Raji (cell line): ENCODE measurements at regions not wholly inside any gene's neighbourhood (a gene's known extent, or its start where the extent isn't known, plus 50 kb on each side); places are given as distances from the start of the nearest gene placed in this dataset.

ENCODE experiments used
- POLR2A ChIP-seq: IDR thresholded peaks from 2 replicates; pipeline ENCODE4 v1.6.1; 2011; ENCODE audit warnings: low read depth, low read length, control low read depth; ENCODE audit not compliant: insufficient read depth

DNA sequence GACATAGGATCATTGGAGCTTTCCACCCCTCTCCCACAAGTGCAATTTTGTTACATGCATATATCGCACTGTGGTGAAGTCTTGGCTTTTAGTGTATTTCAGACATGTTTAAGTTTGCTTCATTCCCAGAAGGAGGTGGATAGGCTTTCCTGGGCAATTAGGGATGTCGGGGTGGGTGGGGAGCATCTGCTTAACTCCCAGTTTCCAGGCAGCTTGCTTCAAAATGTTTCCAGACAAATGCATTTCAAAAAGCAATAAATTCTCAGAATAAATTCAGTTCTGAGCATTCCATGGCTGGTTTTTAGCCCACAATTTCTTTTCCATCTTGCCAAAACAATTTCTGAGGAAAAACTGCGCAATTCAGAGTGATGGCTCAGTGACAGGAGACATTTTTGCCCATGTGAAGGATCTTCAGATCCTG lies 227.7 kb upstream of the ZPLD1 start:
- TF ChIP-seq POLR2A: no peak

- TF ChIP-seq POLR2A: no peak
These were observed 219.6 kb upstream of the ZPLD1 start for GRCh38 chr3:102215166-102215565.

- no peak for TF ChIP-seq POLR2A
These were observed 211.7 kb upstream of the ZPLD1 start for GRCh38 chr3:102223132-102223531.

DNA sequence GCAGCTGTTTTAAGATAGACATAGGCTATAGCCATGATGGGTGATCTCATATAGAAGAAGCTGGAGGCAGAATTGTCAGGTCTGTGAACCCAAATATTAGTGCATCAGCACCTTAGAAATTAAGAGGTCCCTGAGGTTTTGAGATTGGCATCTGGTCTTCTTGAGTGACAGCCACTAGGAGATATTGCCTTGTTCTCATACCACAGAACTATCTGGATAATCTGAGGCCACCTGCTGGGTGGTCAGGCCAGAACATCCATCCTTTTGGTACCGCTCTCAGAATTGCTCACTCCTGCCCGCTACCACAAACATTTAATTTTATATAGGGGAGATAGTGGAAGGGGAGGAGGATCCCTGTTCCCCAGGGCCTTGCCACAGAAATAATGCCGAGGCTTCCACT lies 210.6 kb upstream of the ZPLD1 start:
- TF ChIP-seq POLR2A: no peak

GRCh38 chr3:102225005-102225404 lies 209.8 kb upstream of the ZPLD1 start:
- TF ChIP-seq POLR2A: no peak

DNA sequence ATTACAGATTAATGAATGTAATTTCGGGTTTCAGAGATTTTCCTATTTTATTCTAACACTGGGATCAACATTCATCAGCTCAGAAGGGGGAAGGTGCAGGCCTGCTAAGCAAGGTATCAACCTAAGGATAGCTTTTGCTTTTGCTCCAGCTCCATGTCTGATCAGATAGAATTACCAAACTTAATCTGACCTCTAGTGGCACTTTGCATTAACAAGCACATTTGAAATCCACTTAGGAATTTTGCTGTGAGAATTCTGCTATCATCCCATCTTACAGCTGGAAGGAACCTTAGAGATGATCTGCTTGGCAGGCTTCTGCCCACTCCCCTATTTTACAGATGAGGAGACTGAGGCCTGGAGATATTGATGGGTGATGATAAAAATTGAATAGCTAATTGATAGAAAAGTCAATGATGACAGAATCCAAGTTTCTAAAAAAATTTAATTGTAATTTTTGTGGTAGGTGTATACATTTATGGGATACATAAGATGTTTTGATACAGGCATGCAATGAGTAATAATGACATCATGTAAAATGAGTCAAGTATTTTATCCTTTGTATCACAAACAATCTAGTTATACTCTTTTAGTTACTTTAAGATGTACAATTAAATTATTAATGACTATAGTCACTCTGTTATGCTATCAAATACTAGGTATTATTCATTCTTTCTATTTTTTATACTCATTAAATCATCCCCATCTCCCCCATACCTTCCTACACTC lies 209.2 kb upstream of the ZPLD1 start:
- no peak for TF ChIP-seq POLR2A

- TF ChIP-seq POLR2A: no peak
These were observed 208.4 kb upstream of the ZPLD1 start for GRCh38 chr3:102226463-102226862.

GRCh38 chr3:102229062-102229655 lies 205.7 kb upstream of the ZPLD1 start:
- TF ChIP-seq POLR2A: no peak

- TF ChIP-seq POLR2A: no peak
These were observed 204.8 kb upstream of the ZPLD1 start for GRCh38 chr3:102230057-102230456.

DNA sequence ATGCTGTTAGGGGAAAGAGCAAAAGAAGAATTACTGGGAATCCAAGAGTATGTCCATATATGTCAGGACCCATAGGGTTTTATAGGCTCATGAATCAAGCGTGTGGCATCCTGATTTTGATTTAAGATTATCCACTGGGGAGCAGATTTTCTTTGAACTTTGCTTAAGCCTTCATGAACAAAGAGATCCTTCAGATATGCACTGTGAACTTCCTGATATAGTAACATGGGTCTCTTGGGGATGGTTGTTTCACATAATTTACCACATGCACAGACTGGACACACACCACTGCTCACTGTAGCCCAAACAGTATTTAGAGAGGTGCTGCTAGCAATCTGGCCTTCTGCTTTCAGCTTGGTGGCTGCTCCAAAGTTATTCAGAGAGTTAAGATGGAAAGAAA lies 200.9 kb upstream of the ZPLD1 start:
- TF ChIP-seq POLR2A: no peak

DNA sequence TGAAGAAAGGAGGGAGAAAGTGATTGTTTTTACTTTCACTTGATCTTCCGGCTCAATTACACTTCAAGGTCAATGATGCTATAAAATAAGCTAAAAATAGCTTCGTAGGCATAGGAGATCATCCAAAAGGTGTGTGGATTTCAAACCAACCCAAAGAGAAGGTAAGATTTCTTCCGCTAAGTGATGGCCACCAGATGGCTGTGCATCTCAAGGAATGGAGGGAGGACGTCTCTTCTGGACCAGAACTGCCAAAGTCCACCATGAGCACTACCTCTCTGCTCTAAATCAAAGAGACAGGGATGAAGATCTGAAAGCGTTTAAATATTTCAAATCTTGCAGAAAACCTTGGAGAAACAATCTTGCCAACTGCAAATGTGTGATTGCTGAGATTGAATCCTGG lies 199.1 kb upstream of the ZPLD1 start:
- no peak for TF ChIP-seq POLR2A

DNA sequence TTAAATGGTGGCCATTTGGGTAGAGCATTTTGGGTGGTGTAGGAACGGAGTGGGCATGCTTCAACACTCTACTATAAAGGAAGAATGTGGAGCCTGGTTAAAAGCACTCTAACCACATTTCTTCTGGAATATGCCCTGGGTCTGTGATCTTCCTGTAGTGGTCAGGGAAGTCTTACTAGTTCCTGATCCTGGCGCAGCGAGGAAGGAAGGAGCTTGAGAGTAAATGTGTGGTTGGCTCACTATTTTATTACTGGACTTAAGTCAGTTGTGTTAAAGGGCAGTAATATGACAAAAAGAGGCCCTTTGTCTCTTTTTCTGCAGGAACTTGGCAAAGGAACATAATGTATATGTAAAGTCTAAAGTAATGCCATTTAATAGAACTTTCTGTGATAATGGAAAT lies 197.6 kb upstream of the ZPLD1 start:
- no peak for TF ChIP-seq POLR2A

DNA sequence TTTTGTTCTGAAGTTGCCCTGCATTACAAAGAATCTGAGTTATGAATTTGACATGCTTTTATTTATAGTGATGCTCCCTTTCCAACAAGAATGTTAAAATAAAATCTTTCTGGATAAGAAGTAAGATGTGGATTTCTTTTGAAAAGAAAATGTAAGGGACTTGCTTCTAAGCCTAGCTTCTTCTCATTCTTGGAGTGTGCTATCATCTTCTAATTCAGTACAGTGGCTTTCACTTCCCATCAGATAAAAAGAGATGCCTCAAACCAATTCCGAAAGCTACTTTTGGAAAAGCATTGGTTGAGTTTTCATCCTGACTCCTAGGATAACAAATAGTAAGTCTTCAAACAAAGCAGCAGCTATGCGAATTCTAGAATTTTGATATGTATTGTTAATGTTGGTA lies 197.0 kb upstream of the ZPLD1 start:
- no peak for TF ChIP-seq POLR2A

DNA sequence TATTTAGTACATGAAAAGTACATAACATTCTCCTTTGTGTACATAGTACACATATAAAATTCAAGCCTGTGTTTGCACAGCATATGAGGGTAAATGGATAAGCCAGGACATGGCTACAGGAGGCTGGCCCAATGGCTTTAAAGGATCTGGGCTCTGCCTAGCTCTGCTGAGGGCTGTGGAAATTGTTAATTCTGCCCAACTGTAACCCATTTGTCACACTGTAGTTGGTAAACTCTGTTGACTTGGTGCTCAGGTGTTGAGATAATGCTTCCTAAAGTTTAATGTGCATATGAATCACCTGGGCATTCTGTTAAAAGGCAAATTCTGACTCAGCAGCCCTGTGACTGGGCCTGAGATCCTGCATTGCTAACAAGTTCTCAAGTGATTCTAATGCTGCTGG lies 196.5 kb upstream of the ZPLD1 start:
- TF ChIP-seq POLR2A: no peak

DNA sequence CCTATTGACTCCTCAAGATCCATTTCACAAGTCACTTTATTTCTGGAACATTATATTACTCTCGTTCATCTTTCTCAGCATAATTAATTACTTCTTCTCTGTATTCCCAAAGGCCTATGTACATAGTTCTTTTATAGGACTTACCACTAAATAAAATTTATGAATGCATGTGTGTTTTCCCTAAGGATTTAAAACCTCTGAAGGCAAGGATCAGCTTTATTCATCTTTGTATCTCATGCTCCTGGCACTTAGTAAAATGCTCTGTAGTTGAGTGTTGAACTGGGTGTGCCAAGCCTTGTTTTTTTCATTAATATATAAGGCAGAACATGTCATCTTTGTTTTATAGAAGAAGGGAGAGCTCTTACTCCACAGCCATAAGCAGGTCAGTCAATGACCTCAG lies 194.1 kb upstream of the ZPLD1 start:
- TF ChIP-seq POLR2A: no peak

DNA sequence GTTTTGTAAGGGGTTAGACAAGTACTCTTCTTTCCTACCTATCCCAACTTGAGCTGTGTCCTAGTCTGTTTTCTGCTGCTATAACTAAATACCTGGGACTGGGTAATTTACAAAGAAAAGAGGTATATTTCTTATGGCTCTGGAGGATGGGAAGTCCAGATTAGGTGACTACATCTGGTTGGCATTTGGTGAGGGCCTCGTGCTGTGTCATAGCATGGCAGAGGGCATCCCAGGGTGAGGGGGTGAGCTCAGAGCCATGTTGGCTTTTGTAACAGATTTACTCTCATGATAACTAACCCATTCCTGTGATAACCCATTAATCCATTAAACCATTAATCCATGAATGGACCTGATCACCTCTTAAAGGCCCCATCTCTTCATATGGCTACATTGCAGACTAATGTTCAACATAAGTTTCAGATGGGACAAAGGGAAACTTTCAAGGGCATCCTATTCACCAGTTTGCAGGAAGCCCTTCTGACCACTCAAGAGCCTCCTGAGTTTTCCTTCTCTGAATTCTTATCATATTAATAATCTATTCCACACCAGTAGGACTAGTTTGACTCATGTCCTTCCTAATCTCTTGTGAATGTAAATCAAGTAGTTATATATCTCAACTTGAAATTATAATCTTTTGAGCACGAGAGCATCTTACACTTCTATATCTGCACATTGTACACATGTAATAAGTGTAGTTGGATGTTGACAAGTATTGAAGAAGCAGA lies 185.7 kb upstream of the ZPLD1 start:
- no peak for TF ChIP-seq POLR2A
